Daoy (cell line): ENCODE measurements at regions not wholly inside any gene's neighbourhood (a gene's known extent, or its start where the extent isn't known, plus 50 kb on each side); places are given as distances from the start of the nearest gene placed in this dataset.
"Not testable (repeated sequence)": the region's sequence is repeated elsewhere in the genome, so short reads cannot be mapped to it uniquely, and the experiment has no call there.

Experiments used
- DNase-seq: peaks from one replicate; pipeline ENCODE4 v3.0.0-alpha.2; 2015; ENCODE audit warnings: low read depth

DNA sequence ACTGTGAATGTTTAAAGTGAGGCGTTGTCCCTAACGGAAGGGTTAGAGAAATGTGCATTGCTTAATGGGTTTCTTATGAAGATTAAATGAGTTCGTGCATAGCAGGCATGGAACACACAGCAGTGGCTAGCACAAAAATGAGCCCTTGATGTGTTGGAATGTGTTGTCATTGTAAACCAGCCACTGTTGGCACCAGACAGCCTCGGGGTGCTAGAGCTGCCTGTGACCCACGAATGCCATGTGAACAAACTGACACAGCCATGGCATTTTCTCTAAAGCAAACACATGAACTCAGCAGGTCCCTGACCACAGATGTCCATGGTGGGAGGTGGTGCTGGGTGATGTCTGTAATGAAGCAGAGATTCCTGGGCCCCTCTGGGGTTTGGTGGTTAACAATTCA, 111.1 kb upstream of the DPP6 start:
- peak; percentile 41 for DNase-seq

DNA sequence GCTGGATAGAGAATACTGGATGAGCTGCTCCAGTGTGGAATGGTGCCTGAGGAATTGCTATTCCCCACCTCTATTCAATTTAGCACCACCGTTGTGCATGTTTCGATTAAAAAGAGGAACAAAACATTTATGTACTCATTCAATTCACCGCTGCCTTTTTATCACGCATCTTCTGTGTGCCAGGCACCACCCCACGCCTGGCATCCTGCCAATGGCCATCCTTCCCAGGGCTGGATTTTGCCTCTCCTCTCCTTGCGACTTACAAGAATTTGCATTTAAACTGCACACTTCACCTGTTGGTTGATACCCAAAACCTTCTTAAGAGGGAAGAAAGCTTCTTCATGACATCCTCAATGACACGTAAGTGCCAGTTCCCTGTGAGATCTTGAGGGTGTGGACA, 110.2 kb upstream of the DPP6 start:
- DNase-seq: no peak

DNA sequence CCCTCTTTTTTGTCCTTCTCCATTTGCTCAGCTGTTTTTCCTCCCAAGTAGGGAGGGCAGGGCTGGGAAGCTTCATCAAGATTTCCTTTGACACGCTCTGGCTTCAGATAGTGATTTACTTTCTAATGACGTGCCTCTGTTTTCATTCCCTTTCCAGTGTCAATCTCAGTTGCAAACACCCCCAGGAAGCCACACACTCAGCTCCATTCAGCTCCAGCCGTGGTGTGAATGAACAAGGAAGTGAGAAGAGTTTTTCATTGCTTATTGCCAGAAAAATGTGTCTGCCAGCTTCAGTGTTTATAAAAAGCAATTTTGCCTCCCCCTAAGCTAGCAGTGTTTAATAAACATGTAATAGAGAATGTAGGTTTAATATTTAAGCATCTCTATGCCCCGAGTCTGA, 108.7 kb upstream of the DPP6 start:
- DNase-seq: peak; percentile 36

DNA sequence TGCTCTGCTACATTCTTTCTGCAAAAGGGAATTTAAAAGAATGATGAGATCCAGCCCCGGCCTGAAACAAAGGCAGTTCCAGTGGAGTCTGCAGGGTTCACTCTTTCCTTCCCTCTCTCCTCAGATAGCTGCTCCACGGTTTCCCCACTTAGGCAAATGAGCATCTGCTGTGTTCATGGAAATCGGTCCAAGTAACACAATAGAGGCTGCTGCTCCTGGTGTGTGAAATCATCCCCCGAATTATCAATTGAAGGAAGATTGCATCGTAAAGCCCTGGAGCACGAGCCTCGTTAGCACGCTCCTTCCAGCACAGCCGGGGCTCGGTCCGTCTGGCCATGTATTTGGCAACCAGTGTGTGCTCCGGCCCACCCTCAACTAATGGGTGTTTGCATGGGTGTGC, 108.3 kb upstream of the DPP6 start:
- DNase-seq: no peak

DNA sequence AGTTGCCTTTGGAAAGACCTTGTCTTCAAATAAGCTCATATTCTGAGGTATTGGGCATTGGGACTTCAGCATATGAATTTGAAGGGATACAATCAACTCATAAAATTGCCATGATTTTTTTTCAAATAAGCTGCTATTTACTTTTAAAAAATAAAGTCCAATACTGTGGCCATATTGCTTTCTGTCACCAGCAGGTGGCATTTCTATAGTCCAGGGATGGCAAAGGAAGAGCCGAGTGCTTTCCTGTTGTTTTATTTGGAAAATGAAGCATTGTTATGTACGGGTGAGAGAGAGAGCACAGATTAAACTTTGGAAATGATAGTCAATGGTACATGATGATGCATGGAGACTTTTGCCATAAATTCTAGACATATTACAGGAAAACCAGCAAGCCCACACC, 104.1 kb upstream of the DPP6 start:
- no peak for DNase-seq

DNA sequence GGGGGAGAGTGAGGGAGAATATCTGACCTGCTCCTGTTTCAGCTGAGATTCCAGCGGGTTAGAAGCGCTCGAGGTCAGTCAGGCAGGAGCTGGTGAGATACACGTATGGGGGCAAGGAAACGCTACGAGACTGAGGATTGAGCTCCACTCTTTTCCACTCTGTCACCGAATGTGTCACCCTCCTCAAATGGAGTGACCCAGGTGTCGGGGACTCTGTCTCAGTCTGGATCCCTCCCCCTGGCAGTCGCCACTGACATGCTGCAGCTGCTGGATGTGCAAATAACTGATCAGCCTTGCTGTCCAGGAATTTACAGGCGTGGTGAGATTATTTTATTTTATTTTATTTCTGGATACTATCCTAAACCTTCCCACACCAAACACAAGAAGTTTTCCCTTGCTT, 100.9 kb upstream of the DPP6 start:
- no peak for DNase-seq

DNA sequence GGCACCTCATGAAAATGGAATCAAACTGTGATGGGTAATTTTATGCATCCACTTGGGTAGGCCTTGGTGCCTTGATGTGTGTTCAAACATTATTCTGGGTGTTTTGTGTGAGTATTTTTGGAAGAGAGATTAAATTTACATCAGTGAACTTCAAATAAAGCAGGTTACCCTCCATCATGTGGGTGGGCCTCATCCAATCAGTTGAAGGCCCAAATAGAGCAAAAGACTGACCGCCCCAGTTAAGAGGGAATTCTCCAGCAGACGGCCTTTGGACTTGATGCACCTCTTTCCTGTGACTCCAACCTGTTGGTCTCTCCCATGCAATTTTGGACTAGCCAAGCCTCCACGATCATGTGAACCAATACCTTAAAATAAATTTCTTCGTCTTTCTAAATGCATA, 97.7 kb upstream of the DPP6 start:
- no peak for DNase-seq

DNA sequence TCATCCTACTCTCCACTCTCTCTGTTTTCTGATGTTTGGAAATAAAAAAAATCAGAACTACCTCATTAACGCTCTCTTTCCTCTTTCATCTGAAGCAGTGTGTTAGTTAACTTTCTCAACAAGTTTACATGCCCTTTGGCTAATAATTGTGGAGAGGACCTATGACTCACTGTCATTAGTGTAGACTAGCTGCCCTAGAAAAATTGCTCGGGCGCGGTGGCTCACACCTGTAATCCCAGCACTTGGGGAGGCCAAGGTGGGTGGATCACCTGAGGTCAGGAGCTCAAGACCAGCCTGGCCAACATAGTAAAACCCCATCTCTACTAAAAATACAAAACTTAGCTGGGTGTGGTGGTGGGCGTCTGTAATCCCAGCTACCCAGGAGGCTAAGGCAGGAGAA, 94.5 kb upstream of the DPP6 start:
- not testable (repeated sequence) for DNase-seq

DNA sequence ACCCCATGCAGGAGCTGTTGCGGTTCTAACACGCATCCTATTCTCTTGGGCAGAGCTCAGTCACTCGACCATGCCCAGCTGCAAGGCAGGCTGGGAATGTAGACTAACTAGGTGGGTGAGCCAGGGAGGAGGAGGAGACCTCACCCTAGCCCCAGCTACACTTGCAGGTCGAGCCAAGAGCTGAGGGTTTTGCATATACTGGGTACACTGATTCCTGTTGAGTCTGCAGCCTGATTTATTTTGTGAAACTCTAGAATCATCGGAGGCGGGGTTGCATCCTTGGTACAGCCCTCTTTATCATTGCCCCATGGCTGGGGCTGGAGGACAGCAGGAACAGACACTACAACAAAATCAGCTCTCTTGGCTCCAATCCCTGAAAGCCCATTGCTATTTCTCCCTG, 93.8 kb upstream of the DPP6 start:
- not testable (repeated sequence) for DNase-seq

DNA sequence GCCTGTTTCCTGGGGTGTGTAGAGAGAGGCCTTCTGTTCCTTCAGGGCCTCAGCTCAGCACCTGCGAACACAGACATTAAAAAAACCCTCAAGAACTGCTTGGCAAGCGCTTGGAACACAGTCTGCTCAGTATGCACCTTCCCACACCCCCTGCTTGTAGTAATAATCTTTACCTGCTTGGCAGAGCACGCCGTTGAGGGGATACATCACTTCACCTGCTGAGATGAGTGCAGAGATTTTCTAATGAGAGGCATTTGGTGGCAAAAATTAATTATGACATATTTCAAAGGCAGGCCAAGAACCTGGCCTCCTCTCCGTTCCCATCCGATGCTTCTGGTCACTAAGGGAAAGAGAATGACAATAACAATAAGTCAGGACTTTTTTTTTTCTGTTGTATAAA, 93.4 kb upstream of the DPP6 start:
- not testable (repeated sequence) for DNase-seq

DNA sequence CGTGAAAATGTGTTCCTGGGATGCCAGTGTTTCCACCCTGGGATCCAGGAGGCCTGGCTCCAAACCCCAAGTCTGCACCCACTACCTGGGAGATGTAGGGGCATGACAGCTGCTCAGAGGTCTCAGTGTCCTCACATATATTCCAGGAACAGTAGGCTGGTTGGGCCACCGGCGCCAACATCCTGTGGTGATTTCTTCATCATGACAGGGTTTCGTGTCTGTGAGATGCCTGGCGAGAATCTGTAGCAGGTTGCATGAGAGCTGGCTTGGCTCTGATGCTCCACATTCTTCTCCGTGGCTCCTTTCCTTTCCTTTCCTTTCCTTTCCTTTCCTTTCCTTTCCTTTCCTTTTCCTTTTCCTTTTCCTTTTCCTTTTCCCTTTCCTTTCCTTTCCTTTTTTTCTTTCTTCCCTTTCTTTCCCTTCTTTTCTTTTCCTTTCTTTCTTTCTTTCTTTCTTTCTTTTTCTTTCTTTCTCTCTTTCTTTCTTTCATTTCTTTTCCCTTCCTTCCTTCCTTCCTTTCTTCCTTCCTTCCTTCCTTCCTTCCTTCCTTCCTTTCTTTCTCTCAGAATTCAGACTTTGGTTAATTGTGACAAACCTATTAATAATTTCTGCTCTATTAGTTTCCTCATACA, 87.6 kb upstream of the DPP6 start:
- not testable (repeated sequence) for DNase-seq

DNA sequence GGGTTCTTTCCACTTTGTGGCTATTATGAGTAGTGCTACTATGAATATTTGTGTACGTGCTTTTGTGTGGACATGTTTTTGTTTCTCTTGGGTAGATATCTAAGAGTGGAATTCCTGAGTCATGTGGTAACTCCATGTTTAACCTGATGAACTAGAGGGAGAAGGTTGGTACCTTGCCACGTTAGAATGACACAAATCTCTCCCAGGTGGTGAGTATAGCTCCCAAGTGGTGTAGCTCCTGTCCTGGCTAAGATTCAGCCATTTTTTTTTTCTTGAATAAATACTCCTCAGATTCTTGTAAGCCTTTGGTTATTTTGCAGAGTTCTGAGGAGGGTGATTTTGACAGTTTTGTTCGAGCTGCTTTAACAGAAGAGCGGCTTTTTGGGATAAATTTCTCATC, 83.2 kb upstream of the DPP6 start:
- not testable (repeated sequence) for DNase-seq

DNA sequence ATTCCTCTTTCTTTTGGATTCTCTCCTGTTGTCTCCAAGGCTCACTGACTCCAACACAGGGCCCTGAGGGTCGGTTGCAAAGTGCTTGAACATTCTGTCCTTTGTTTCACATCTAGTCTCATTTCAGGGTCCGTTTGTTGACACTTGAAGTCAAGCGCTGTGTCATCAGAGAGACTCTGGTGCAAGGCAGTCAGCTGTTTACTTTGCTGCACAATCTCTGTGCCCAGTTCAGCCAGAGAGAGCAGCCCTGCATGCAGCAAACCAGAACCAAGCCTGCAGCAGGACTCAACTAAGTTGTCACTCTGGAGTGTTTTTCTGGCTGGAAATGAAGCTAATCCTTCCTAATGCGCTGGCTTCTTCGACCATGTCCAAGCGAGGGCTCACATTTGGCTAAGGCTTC, 77.6 kb upstream of the DPP6 start:
- not testable (repeated sequence) for DNase-seq

DNA sequence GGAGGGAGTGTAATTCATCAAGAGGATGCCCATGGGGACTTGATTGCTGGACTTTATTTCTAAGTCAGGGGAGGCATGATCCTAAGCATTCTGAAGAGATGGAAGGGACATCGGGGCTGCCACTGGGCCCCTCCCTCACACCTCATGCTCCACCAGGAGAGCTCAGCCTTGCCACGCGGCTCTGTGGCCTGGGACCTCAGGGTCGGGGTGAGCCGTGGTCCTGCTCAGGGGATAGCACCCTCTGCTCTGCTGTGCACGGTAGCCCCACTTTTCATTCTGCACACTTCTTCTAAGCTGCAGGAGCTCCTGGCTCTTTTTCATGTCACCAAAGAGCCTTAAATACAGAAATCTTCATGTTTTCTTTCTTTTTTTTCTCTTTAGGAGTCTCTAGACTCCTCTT, 75.5 kb upstream of the DPP6 start:
- DNase-seq: not testable (repeated sequence)

DNA sequence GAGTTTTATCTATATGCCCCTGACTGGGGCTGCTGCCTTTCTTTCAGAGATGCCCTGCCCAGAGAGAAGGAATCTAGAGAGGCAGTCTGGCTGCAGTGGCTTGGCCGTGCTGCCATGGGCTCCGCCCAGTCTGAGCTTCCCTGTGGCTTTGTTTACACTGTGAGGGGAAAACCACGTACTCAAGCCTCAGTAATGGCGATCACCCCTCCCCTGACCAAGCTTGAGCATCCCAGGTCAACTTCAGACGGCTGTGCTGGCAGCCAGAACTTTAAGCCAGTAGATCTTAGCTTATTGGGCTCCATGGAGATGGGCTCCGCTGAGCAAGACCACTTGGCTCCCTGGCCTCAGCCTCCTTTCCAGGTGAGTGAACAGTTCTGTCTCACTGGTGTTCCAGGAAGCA, 69.0 kb upstream of the DPP6 start:
- peak; percentile 25 for DNase-seq

DNA sequence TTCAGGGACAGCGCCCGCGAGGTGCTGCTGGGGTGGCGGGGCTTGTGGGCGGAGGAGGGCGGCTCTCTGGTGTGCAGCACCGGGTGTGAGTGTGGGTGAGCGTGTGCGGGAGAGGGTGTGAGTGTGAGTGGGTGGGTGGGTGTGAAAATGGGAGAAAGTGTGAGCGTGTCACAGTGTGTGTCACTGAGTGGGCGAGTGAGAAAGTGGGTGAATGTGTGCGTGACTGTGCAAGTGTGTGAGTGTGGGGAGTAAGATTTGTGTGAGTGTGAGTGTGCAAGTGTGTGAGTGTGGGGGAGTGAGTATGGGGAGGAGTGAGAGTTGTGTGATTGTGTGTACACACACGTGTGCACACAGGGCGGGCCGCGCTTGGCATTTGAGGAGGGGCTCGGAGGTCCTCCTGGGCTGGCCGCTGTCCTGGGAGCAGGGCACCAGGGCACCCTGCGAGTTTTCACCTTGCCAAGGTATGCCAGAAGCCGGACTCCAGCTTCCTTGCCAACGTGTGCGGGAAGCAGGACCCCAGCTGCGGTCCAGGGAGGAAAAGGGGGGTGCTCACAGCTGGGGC, 63.1 kb upstream of the DPP6 start:
- DNase-seq: not testable (repeated sequence)

DNA sequence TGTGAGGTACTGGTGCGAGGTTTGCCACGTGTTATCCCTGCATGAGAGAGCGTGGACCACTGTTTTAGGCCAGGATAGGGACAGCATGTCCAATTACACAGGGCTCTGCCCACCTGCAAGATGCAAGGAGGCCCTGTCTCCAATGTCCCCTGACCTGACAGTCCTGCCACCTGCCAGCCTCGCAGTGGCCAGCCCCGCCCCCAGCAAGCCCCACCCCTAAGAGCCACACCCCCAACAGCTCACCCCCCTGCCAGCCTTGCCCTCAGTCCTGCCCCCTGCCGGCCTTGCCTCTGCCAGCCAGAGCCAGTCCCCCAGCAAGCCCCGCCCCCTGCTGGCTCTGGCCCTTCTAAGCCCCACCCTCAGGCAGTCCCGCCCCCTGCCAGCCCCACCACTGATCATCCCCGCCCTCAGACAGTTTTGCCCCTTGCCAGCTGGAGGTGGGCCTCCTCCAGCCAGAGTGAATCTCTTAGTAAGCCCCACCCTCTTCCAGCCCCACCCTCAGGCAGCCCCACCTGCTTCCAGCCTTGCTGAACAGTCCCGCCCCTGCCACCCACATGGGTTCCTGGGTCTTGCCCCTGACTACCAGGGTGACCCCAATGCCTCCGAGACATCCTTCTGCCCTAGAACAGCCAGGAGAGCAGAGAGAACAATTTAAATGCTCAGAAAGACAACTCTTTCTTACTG, 62.3 kb upstream of the DPP6 start:
- DNase-seq: not testable (repeated sequence)

DNA sequence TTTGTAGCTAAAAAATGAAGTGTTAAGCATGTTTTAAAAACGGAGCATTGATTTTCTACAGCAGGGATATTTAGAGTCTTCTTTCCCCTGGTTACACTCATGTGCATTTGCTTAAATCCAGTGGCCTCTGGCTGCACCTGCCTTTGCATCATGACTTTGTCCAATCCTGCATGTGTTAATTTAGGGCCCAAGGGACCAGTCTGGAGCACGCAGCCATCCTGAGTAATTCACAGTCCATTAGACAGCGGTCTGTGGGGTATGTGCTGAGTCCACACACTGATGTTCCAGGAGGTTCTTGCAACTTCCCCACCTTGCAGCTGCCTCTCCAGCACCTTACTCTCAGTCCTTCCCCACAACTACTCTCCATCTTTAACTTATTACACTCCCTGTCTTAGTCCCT, 60.7 kb upstream of the DPP6 start:
- DNase-seq: not testable (repeated sequence)

DNA sequence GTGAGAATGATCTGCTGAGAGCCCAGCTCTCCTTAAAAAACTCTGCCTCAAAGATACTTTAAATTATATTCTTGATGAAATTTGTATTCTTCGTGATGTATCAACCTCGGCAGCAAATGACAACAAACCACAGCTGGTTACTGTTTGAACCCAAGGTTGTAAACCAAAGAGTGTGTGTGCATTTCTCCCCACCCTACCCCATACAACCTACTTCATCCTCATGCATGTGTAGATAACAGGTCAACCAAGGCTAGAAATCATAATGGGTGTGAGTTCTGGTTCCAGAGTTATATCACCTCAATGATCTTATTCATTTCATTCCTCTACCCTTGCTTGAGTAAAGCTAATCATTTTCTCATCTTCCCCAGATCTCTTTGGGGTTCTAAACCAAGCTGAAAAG, 58.8 kb upstream of the DPP6 start:
- not testable (repeated sequence) for DNase-seq

DNA sequence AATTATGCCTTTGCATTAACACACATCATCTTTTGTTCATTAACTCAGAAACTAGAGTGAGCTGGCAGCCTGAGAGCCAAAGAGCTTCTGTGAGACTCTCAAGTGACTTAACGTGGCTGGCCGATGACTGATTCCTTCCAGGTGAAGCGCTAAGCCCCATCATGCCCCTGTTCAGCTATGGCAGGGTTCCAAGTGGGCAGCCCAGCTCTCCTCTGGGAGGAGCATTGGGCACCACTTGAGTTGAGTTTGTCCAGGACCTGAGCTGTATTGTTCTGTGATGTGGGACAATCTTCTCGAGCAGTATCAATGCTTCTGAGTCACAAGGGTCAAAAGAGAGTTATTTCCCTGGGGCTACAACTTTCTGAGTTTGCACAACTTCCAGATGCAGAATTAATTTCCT, 53.3 kb upstream of the DPP6 start:
- DNase-seq: not testable (repeated sequence)
